ENCODE measurements at regions not wholly inside any gene's neighbourhood (a gene's known extent, or its start where the extent isn't known, plus 50 kb on each side); places are given as distances from the start of the nearest gene placed in this dataset.

DNA sequence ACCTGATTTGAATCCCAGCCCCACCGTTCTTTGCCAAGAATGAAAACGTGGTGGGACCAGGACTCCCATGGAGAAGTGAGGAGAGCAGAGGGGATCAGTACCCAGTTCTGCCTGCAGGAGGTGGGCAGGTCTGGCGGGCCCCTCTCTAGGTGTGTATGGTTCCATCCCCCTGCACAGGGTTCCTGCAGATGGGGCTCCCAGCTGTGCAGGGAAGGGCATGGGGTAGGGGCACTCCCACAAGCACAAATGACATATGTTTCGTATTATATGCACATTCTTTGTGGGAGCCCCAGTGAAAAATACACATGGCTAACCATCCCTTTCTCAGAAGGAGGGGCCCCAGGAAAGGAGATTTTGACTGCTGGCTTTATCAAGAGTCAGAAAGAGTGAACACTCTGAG lies 144.6 kb downstream of the PLPP3 start:
- Mint-ChIP-seq H3K4me1 (ENCODE audit: low read depth, unreplicated experiment) (peaks cover 15% of the 10 kb centered on the region), H3K9me3 (ENCODE audit: low read depth, unreplicated experiment) (no peaks in the 10 kb centered on the region), H3K27me3 (ENCODE audit: unreplicated experiment) (peaks cover 9% of the 10 kb centered on the region), H3K36me3 (ENCODE audit: insufficient read depth, unreplicated experiment) (no peaks in the 10 kb centered on the region), H3K27ac (ENCODE audit: unreplicated experiment) (no peak overlapping the region), H3K4me3 (ENCODE audit: low read depth, unreplicated experiment) (no peak overlapping the region)
- TF ChIP-seq, protein P1, sequence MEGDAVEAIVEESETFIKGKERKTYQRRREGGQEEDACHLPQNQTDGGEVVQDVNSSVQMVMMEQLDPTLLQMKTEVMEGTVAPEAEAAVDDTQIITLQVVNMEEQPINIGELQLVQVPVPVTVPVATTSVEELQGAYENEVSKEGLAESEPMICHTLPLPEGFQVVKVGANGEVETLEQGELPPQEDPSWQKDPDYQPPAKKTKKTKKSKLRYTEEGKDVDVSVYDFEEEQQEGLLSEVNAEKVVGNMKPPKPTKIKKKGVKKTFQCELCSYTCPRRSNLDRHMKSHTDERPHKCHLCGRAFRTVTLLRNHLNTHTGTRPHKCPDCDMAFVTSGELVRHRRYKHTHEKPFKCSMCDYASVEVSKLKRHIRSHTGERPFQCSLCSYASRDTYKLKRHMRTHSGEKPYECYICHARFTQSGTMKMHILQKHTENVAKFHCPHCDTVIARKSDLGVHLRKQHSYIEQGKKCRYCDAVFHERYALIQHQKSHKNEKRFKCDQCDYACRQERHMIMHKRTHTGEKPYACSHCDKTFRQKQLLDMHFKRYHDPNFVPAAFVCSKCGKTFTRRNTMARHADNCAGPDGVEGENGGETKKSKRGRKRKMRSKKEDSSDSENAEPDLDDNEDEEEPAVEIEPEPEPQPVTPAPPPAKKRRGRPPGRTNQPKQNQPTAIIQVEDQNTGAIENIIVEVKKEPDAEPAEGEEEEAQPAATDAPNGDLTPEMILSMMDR (IDR thresholded peaks at IDR 0.05; ENCODE audit: unreplicated experiment), result no peak
- intact Hi-C loops (cut with micrococcal nuclease; ENCODE audit: unreplicated experiment), result no loop called here
- BruUV-seq (replicated peaks), result no TSS peak
- CTCF ChIA-PET, result no interaction called here
- no peak for DNase-seq

DNA sequence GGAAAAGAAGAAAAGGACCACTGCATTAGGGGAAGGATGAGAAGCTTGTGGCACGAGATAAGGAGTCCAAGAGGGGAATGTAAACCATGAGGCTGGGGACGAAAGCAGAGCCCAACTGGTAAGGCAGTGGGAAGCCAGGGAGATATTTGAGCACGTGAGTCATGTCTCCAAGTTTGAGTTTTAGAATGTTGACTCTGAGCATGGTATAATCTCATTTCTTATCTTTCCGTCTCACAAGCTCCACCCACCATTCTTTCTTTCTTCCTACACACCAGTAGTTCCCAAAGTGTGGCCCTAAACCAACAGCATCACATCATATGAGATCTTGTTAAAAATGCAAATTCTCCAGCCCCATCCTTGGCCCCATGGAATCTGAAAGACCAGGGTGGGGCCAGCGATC lies 145.3 kb downstream of the PLPP3 start:
- no peak overlapping the region for H3K27ac Mint-ChIP-seq (ENCODE audit: unreplicated experiment)
- H3K4me3 Mint-ChIP-seq (ENCODE audit: low read depth, unreplicated experiment), result no peak overlapping the region
- peaks cover 15% of the 10 kb centered on the region for H3K4me1 Mint-ChIP-seq (ENCODE audit: low read depth, unreplicated experiment)

DNA sequence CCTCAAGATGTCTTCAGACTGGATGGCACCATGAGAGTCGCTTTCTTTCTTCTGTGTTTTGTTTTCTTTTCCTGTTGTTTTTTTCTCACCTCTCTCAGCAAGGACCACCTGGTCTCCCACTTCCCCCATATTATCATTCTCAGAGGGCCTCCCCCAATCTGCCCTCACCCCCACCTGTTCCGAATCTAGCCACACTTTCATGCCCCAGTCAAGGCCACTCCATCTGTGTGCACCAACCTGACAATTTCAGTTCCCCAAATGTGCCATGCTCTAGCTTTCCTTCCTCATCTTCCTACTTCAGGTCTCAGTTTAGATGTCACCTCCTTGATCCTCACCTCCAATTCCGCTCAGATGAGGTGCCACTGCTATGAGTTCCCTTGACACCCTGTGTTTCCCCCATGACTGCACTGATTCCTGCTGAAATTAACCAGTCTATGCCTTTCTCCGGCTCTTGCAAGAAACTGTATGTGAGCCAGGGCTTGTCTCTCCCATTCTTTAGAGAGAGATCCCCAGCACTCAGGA lies 146.2 kb downstream of the PLPP3 start:
- Mint-ChIP-seq H3K27ac (ENCODE audit: unreplicated experiment) (no peak overlapping the region), H3K4me1 (ENCODE audit: low read depth, unreplicated experiment) (peaks cover 15% of the 10 kb centered on the region), H3K9me3 (ENCODE audit: low read depth, unreplicated experiment) (no peaks in the 10 kb centered on the region), H3K4me3 (ENCODE audit: low read depth, unreplicated experiment) (no peak overlapping the region), H3K27me3 (ENCODE audit: unreplicated experiment) (peaks cover 9% of the 10 kb centered on the region), H3K36me3 (ENCODE audit: insufficient read depth, unreplicated experiment) (no peaks in the 10 kb centered on the region)
- TF ChIP-seq, protein P1 (IDR thresholded peaks at IDR 0.05; ENCODE audit: unreplicated experiment), result no peak
- no TSS peak for BruUV-seq (replicated peaks)
- DNase-seq, result no peak
- intact Hi-C loops (cut with micrococcal nuclease; ENCODE audit: unreplicated experiment), result no loop called here
- CTCF ChIA-PET, result no interaction called here

More for the DNA sequence above, 145.3 kb downstream of the PLPP3 start:
- intact Hi-C loops (cut with micrococcal nuclease; ENCODE audit: unreplicated experiment), result no loop called here
- no TSS peak for BruUV-seq (replicated peaks)
- Mint-ChIP-seq H3K36me3 (ENCODE audit: insufficient read depth, unreplicated experiment) (no peaks in the 10 kb centered on the region), H3K27me3 (ENCODE audit: unreplicated experiment) (peaks cover 9% of the 10 kb centered on the region), H3K9me3 (ENCODE audit: low read depth, unreplicated experiment) (no peaks in the 10 kb centered on the region)
- CTCF ChIA-PET, result no interaction called here
- TF ChIP-seq, protein P1 (IDR thresholded peaks at IDR 0.05; ENCODE audit: unreplicated experiment), result no peak
- no peak for DNase-seq

DNA sequence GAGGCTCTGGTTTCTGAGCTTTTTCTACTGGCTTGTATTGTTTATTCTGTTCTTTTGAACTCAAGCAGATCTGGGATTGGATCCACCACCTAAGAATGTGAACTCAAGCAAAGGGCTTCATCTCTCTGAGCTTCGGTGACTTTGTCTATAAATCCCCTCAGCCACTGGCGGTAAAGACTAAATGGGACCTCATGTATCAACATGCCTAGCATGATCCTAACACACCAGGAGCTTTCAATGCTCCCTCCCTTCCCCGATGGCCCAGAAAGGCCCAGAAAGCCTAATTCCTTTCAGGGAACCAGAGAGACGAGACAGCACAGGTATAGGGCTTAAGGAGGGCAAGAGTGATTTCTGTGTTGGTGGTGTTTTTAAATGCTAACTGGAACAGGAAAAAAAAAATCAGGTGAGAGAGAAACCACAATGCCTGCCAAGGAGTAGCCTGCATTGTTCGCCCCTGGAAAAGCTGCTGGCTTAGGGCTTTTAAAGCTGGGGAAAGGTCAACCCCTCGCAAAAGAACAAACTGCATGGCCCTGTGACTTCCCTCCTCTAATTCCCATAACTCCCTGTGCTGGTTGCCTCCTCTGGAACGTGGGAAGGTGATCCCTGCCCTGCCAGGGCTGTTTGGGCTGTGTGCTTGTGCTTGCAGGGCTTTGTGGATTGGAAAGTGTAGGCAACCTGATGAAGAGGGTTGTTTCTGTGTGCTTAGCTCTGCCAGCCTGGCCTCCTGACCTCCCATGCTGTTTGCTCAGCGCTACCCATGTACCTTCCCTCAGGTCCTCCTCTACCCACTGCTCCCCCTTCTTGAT lies 147.0 kb downstream of the PLPP3 start:
- BruUV-seq (replicated peaks), result no TSS peak
- CTCF ChIA-PET, result no interaction called here
- no peak for DNase-seq
- Mint-ChIP-seq H3K4me3 (ENCODE audit: low read depth, unreplicated experiment) (no peak overlapping the region), H3K9me3 (ENCODE audit: low read depth, unreplicated experiment) (no peaks in the 10 kb centered on the region), H3K27ac (ENCODE audit: unreplicated experiment) (no peak overlapping the region), H3K36me3 (ENCODE audit: insufficient read depth, unreplicated experiment) (no peaks in the 10 kb centered on the region), H3K4me1 (ENCODE audit: low read depth, unreplicated experiment) (peaks cover 15% of the 10 kb centered on the region), H3K27me3 (ENCODE audit: unreplicated experiment) (peaks cover 9% of the 10 kb centered on the region)
- intact Hi-C loops (cut with micrococcal nuclease; ENCODE audit: unreplicated experiment), result no loop called here
- TF ChIP-seq, protein P1 (IDR thresholded peaks at IDR 0.05; ENCODE audit: unreplicated experiment), result no peak

Data from Calu3 (cell line).